Keratinocyte (primary cell): ENCODE measurements at regions not wholly inside any gene's neighbourhood (a gene's known extent, or its start where the extent isn't known, plus 50 kb on each side); places are given as distances from the start of the nearest gene placed in this dataset.

Source experiments
- DNase-seq: peaks from one replicate; pipeline ENCODE4 v3.0.0-alpha.2; 2011; ENCODE audit warnings: low read depth, missing footprints, low spot score
- FAIRE-seq: peaks from 2 replicates; lab custom pipeline; 2011; peaks lifted over from hg19 to GRCh38; lab: Jason Lieb, UNC
- H2AFZ ChIP-seq: 2 replicates; pipeline ENCODE4 v1.6.0; 2012; ENCODE audit warnings: low read length, control low read depth, inconsistent platforms; ENCODE audit not compliant: control insufficient read depth
- H3K27ac ChIP-seq: 2 replicates; pipeline ENCODE4 v1.5.1; 2011; ENCODE audit warnings: low read length; ENCODE audit not compliant: control insufficient read depth, insufficient read depth
- H3K27me3 ChIP-seq: 3 replicates; pipeline ENCODE4 v1.6.0; 2011; ENCODE audit warnings: low read length; ENCODE audit not compliant: control insufficient read depth, insufficient read depth; ENCODE audit errors: extremely low read depth
- H3K36me3 ChIP-seq, 2 experiments: 2 replicates in 1 of 2; 3 replicates in 1 of 2; pipeline ENCODE4 v1.5.1; 2011; ENCODE audit warnings: low read length in 2 of 2, mild to moderate bottlenecking in 1 of 2; ENCODE audit not compliant: control insufficient read depth in 2 of 2, insufficient read depth in 2 of 2; ENCODE audit errors: extremely low read depth in 1 of 2
- H3K4me1 ChIP-seq: 3 replicates; pipeline ENCODE4 v1.5.1; 2011; ENCODE audit warnings: low read length; ENCODE audit not compliant: control insufficient read depth, insufficient read depth; ENCODE audit errors: extremely low read depth
- H3K4me2 ChIP-seq: 3 replicates; pipeline ENCODE4 v1.6.0; 2011; ENCODE audit warnings: low read depth, low read length; ENCODE audit not compliant: control insufficient read depth, insufficient read depth; ENCODE audit errors: extremely low read depth
- H3K4me3 ChIP-seq, 3 experiments: fragments of 200-600 bp in 1 of 3; sonication (generic) in 1 of 3; 2 replicates in 2 of 3; 3 replicates in 1 of 3; pipeline ENCODE4 v1.5.1; 2011 to 2016; ENCODE audit warnings: low read length in 3 of 3, mild to moderate bottlenecking in 3 of 3, control low read depth in 2 of 3, inconsistent platforms in 1 of 3, low read depth in 1 of 3, mixed read lengths in 1 of 3, mixed run types in 1 of 3, moderate library complexity in 1 of 3; ENCODE audit not compliant: control insufficient read depth in 2 of 3, insufficient read depth in 2 of 3; ENCODE audit errors: extremely low read depth in 1 of 3
- H3K79me2 ChIP-seq: 2 replicates; pipeline ENCODE4 v1.6.0; 2012; ENCODE audit warnings: low read length; ENCODE audit not compliant: control insufficient read depth, insufficient read depth
- H3K9ac ChIP-seq: 3 replicates; pipeline ENCODE4 v1.6.0; 2011; ENCODE audit warnings: low read length; ENCODE audit not compliant: control insufficient read depth, insufficient read depth; ENCODE audit errors: extremely low read depth
- H3K9me1 ChIP-seq: 3 replicates; pipeline ENCODE4 v1.6.0; 2011; ENCODE audit warnings: low read length; ENCODE audit not compliant: control insufficient read depth, insufficient read depth; ENCODE audit errors: extremely low read depth
- H3K9me3 ChIP-seq: 2 replicates; pipeline ENCODE4 v1.5.1; 2012; ENCODE audit warnings: low read depth, low read length; ENCODE audit not compliant: control insufficient read depth
- H4K20me1 ChIP-seq: 3 replicates; pipeline ENCODE4 v1.6.0; 2011; ENCODE audit warnings: low read length; ENCODE audit not compliant: control insufficient read depth, insufficient read depth; ENCODE audit errors: extremely low read depth
- CTCF ChIP-seq, 3 experiments: IDR thresholded peaks in 1 of 3; conservative IDR thresholded peaks in 1 of 3; optimal IDR thresholded peaks in 1 of 3; 2 replicates in 2 of 3; 3 replicates in 1 of 3; pipeline versions ENCODE3 to v1.5.1; 2011; ENCODE audit warnings: low read length in 3 of 3, mild to moderate bottlenecking in 3 of 3, moderate library complexity in 2 of 3, control low read depth in 1 of 3, inconsistent platforms in 1 of 3; ENCODE audit not compliant: insufficient read depth in 2 of 3; ENCODE audit errors: extremely low read depth in 1 of 3
- EZH2 ChIP-seq: IDR thresholded peaks from one replicate; pipeline ENCODE4 v1.6.1; 2012; ENCODE audit warnings: inconsistent platforms, mild to moderate bottlenecking, low read length, moderate library complexity
- dilution Hi-C: fragments of 300-500 bp; cut with MboI; formaldehyde crosslinking; loops from one replicate; pipeline ENCODE4 v1.7.0; 2020; ENCODE audit warnings: low sequenced_read_pairs; ENCODE audit not compliant: extremely low pct_ligation_motif_present

- Histone ChIP-seq H3K27me3 (no peaks in the 10 kb centered on the region), H3K9me3 (no peaks in the 10 kb centered on the region), H2AFZ (no peak overlapping the region), H3K4me3 (no peak overlapping the region), H4K20me1 (no peaks in the 10 kb centered on the region), H3K9ac (no peak overlapping the region), H3K27ac (no peak overlapping the region), H3K79me2 (no peaks in the 10 kb centered on the region), H3K4me2 (no peak overlapping the region), H3K4me1 (peaks cover 6% of the 10 kb centered on the region), H3K9me1 (no peaks in the 10 kb centered on the region), H3K36me3 (no peaks in the 10 kb centered on the region)
- DNase-seq (no peak), FAIRE-seq (no peak)
- TF ChIP-seq CTCF (optimal IDR thresholded peaks at IDR 0.05 in 1 of 3, IDR thresholded peaks at IDR 0.05 in 1 of 3, conservative IDR thresholded peaks at IDR 0.05 in 1 of 3; ENCODE audit: extremely low read depth in 1 of 3, insufficient read depth in 2 of 3, low read length in 3 of 3) (no peak), EZH2 (no peak)
- dilution Hi-C loops: no loop called here
Observed at GRCh38 chr20:60691966-60692615, 560.0 kb upstream of the CDH4 start.

GRCh38 chr20:60693496-60694133 is 558.4 kb upstream of the CDH4 start:
- Histone ChIP-seq H3K9me1 (no peaks in the 10 kb centered on the region), H3K27ac (no peak overlapping the region), H3K4me2 (no peak overlapping the region), H2AFZ (no peak overlapping the region), H3K79me2 (no peaks in the 10 kb centered on the region), H3K27me3 (no peaks in the 10 kb centered on the region), H3K4me3 (no peak overlapping the region), H3K9ac (no peak overlapping the region), H3K4me1 (peaks cover 6% of the 10 kb centered on the region), H3K36me3 (no peaks in the 10 kb centered on the region), H4K20me1 (no peaks in the 10 kb centered on the region), H3K9me3 (no peaks in the 10 kb centered on the region)
- dilution Hi-C loops: no loop called here
- DNase-seq (no peak), FAIRE-seq (no peak)
- no peak for TF ChIP-seq CTCF (optimal IDR thresholded peaks at IDR 0.05 in 1 of 3, IDR thresholded peaks at IDR 0.05 in 1 of 3, conservative IDR thresholded peaks at IDR 0.05 in 1 of 3; ENCODE audit: extremely low read depth in 1 of 3, insufficient read depth in 2 of 3, low read length in 3 of 3)
- no peak for TF ChIP-seq EZH2
